ENCODE measurements at regions not wholly inside any gene's neighbourhood (a gene's known extent, or its start where the extent isn't known, plus 50 kb on each side); places are given as distances from the start of the nearest gene placed in this dataset.

- H3K4me1 ChIP-seq (ENCODE audit: control insufficient read depth, insufficient read depth, low read length), result no peaks in the 10 kb centered on the region
- DNase-seq (ENCODE audit: low read depth, low spot score), result no peak
- H3K9me3 ChIP-seq (ENCODE audit: control insufficient read depth, insufficient read depth, low read length), result no peaks in the 10 kb centered on the region
- no CpG with 5 or more reads among the region's 5 CpGs for WGBS (ENCODE audit: insufficient coverage, insufficient read length)
- no peaks in the 10 kb centered on the region for H3K27me3 ChIP-seq (ENCODE audit: control insufficient read depth, insufficient read depth, low read length)
- H3K27ac ChIP-seq (ENCODE audit: low read length), result no peak overlapping the region
- no peaks in the 10 kb centered on the region for H3K36me3 ChIP-seq (ENCODE audit: control insufficient read depth, insufficient read depth, low read length)
- no peak overlapping the region for H3K4me3 ChIP-seq (ENCODE audit: low read length)
Observed at GRCh38 chr3:72050771-72051170, 265.8 kb upstream of the PROK2 start.

GRCh38 chr3:72050048-72050632, 265.2 kb upstream of the PROK2 start:
- H3K27ac ChIP-seq (ENCODE audit: low read length), result no peak overlapping the region
- H3K9me3 ChIP-seq (ENCODE audit: control insufficient read depth, insufficient read depth, low read length), result no peaks in the 10 kb centered on the region
- no peaks in the 10 kb centered on the region for H3K27me3 ChIP-seq (ENCODE audit: control insufficient read depth, insufficient read depth, low read length)
- no peaks in the 10 kb centered on the region for H3K36me3 ChIP-seq (ENCODE audit: control insufficient read depth, insufficient read depth, low read length)
- no CpG with 5 or more reads among the region's 6 CpGs for WGBS (ENCODE audit: insufficient coverage, insufficient read length)
- H3K4me1 ChIP-seq (ENCODE audit: control insufficient read depth, insufficient read depth, low read length), result no peaks in the 10 kb centered on the region
- H3K4me3 ChIP-seq (ENCODE audit: low read length), result no peak overlapping the region
- DNase-seq (ENCODE audit: low read depth, low spot score), result no peak

- no CpG with 5 or more reads among the region's 1 CpG for WGBS (ENCODE audit: insufficient coverage, insufficient read length)
- no peaks in the 10 kb centered on the region for H3K4me1 ChIP-seq (ENCODE audit: control insufficient read depth, insufficient read depth, low read length)
Observed at GRCh38 chr3:72049300-72049699, 264.4 kb upstream of the PROK2 start.

GRCh38 chr3:72048873-72049272, 263.9 kb upstream of the PROK2 start:
- WGBS (ENCODE audit: insufficient coverage, insufficient read length), result no CpG with 5 or more reads among the region's 5 CpGs
- DNase-seq (ENCODE audit: low read depth, low spot score), result no peak
- H3K27ac ChIP-seq (ENCODE audit: low read length), result no peak overlapping the region
- H3K4me3 ChIP-seq (ENCODE audit: low read length), result no peak overlapping the region
- H3K36me3 ChIP-seq (ENCODE audit: control insufficient read depth, insufficient read depth, low read length), result no peaks in the 10 kb centered on the region
- no peaks in the 10 kb centered on the region for H3K9me3 ChIP-seq (ENCODE audit: control insufficient read depth, insufficient read depth, low read length)
- no peaks in the 10 kb centered on the region for H3K4me1 ChIP-seq (ENCODE audit: control insufficient read depth, insufficient read depth, low read length)
- H3K27me3 ChIP-seq (ENCODE audit: control insufficient read depth, insufficient read depth, low read length), result no peaks in the 10 kb centered on the region

More at GRCh38 chr3:72049300-72049699, 264.4 kb upstream of the PROK2 start:
- Histone ChIP-seq H3K36me3 (ENCODE audit: control insufficient read depth, insufficient read depth, low read length) (no peaks in the 10 kb centered on the region), H3K27me3 (ENCODE audit: control insufficient read depth, insufficient read depth, low read length) (no peaks in the 10 kb centered on the region), H3K9me3 (ENCODE audit: control insufficient read depth, insufficient read depth, low read length) (no peaks in the 10 kb centered on the region), H3K27ac (ENCODE audit: low read length) (no peak overlapping the region), H3K4me3 (ENCODE audit: low read length) (no peak overlapping the region)
- no peak for DNase-seq (ENCODE audit: low read depth, low spot score)

GRCh38 chr3:72047221-72047871, 262.4 kb upstream of the PROK2 start:
- no peak for DNase-seq (ENCODE audit: low read depth, low spot score)
- Histone ChIP-seq H3K9me3 (ENCODE audit: control insufficient read depth, insufficient read depth, low read length) (no peaks in the 10 kb centered on the region), H3K27ac (ENCODE audit: low read length) (no peak overlapping the region), H3K27me3 (ENCODE audit: control insufficient read depth, insufficient read depth, low read length) (no peaks in the 10 kb centered on the region), H3K4me3 (ENCODE audit: low read length) (no peak overlapping the region), H3K36me3 (ENCODE audit: control insufficient read depth, insufficient read depth, low read length) (no peaks in the 10 kb centered on the region), H3K4me1 (ENCODE audit: control insufficient read depth, insufficient read depth, low read length) (no peaks in the 10 kb centered on the region)
- no CpG with 5 or more reads among the region's 16 CpGs for WGBS (ENCODE audit: insufficient coverage, insufficient read length)

GRCh38 chr3:72044231-72044855, 259.4 kb upstream of the PROK2 start:
- DNase-seq (ENCODE audit: low read depth, low spot score), result no peak
- Histone ChIP-seq H3K4me1 (ENCODE audit: control insufficient read depth, insufficient read depth, low read length) (no peaks in the 10 kb centered on the region), H3K27me3 (ENCODE audit: control insufficient read depth, insufficient read depth, low read length) (no peaks in the 10 kb centered on the region), H3K9me3 (ENCODE audit: control insufficient read depth, insufficient read depth, low read length) (no peaks in the 10 kb centered on the region), H3K4me3 (ENCODE audit: low read length) (no peak overlapping the region), H3K36me3 (ENCODE audit: control insufficient read depth, insufficient read depth, low read length) (no peaks in the 10 kb centered on the region), H3K27ac (ENCODE audit: low read length) (no peak overlapping the region)
- no CpG with 5 or more reads among the region's 7 CpGs for WGBS (ENCODE audit: insufficient coverage, insufficient read length)

GRCh38 chr3:72043204-72044133, 258.5 kb upstream of the PROK2 start:
- no peak overlapping the region for H3K4me3 ChIP-seq (ENCODE audit: low read length)
- no peaks in the 10 kb centered on the region for H3K36me3 ChIP-seq (ENCODE audit: control insufficient read depth, insufficient read depth, low read length)
- H3K4me1 ChIP-seq (ENCODE audit: control insufficient read depth, insufficient read depth, low read length), result no peaks in the 10 kb centered on the region
- DNase-seq (ENCODE audit: low read depth, low spot score), result no peak
- H3K9me3 ChIP-seq (ENCODE audit: control insufficient read depth, insufficient read depth, low read length), result no peaks in the 10 kb centered on the region
- H3K27ac ChIP-seq (ENCODE audit: low read length), result no peak overlapping the region
- H3K27me3 ChIP-seq (ENCODE audit: control insufficient read depth, insufficient read depth, low read length), result no peaks in the 10 kb centered on the region
- no CpG with 5 or more reads among the region's 3 CpGs for WGBS (ENCODE audit: insufficient coverage, insufficient read length)

GRCh38 chr3:72042397-72043203, 257.7 kb upstream of the PROK2 start:
- Histone ChIP-seq H3K36me3 (ENCODE audit: control insufficient read depth, insufficient read depth, low read length) (no peaks in the 10 kb centered on the region), H3K4me3 (ENCODE audit: low read length) (no peak overlapping the region), H3K27ac (ENCODE audit: low read length) (no peak overlapping the region), H3K9me3 (ENCODE audit: control insufficient read depth, insufficient read depth, low read length) (no peaks in the 10 kb centered on the region), H3K4me1 (ENCODE audit: control insufficient read depth, insufficient read depth, low read length) (no peaks in the 10 kb centered on the region), H3K27me3 (ENCODE audit: control insufficient read depth, insufficient read depth, low read length) (no peaks in the 10 kb centered on the region)
- WGBS (ENCODE audit: insufficient coverage, insufficient read length), result no CpG with 5 or more reads among the region's 7 CpGs
- DNase-seq (ENCODE audit: low read depth, low spot score), result no peak

- no peaks in the 10 kb centered on the region for H3K36me3 ChIP-seq (ENCODE audit: control insufficient read depth, insufficient read depth, low read length)
- no peaks in the 10 kb centered on the region for H3K4me1 ChIP-seq (ENCODE audit: control insufficient read depth, insufficient read depth, low read length)
- no CpG with 5 or more reads among the region's 3 CpGs for WGBS (ENCODE audit: insufficient coverage, insufficient read length)
- H3K4me3 ChIP-seq (ENCODE audit: low read length), result no peak overlapping the region
- H3K9me3 ChIP-seq (ENCODE audit: control insufficient read depth, insufficient read depth, low read length), result no peaks in the 10 kb centered on the region
- no peaks in the 10 kb centered on the region for H3K27me3 ChIP-seq (ENCODE audit: control insufficient read depth, insufficient read depth, low read length)
- no peak overlapping the region for H3K27ac ChIP-seq (ENCODE audit: low read length)
- no peak for DNase-seq (ENCODE audit: low read depth, low spot score)
Observed at GRCh38 chr3:72041511-72041910, 256.6 kb upstream of the PROK2 start.

GRCh38 chr3:72041076-72041475, 256.1 kb upstream of the PROK2 start:
- Histone ChIP-seq H3K27ac (ENCODE audit: low read length) (no peak overlapping the region), H3K27me3 (ENCODE audit: control insufficient read depth, insufficient read depth, low read length) (no peaks in the 10 kb centered on the region), H3K9me3 (ENCODE audit: control insufficient read depth, insufficient read depth, low read length) (no peaks in the 10 kb centered on the region), H3K4me3 (ENCODE audit: low read length) (no peak overlapping the region), H3K4me1 (ENCODE audit: control insufficient read depth, insufficient read depth, low read length) (no peaks in the 10 kb centered on the region), H3K36me3 (ENCODE audit: control insufficient read depth, insufficient read depth, low read length) (no peaks in the 10 kb centered on the region)
- no peak for DNase-seq (ENCODE audit: low read depth, low spot score)
- no CpG with 5 or more reads among the region's 4 CpGs for WGBS (ENCODE audit: insufficient coverage, insufficient read length)

Data from iPS DF 6.9 (cell line).